Cardiac fibroblast (primary cell): ENCODE measurements at regions not wholly inside any gene's neighbourhood (a gene's known extent, or its start where the extent isn't known, plus 50 kb on each side); places are given as distances from the start of the nearest gene placed in this dataset.

Experiments used
- DNase-seq, 2 donors: peaks; one replicate each; pipeline versions ENCODE4 v3.0.0 to v3.0.0-alpha.2; 2010; ENCODE audit warnings: low read depth in 2 of 2
- H3K4me3 ChIP-seq, 2 donors: replicated peaks in 1 of 2; 1 replicate in 1 of 2; 2 replicates in 1 of 2; pipeline ENCODE4 v1.5.1; 2011; ENCODE audit warnings: low read depth in 2 of 2, low read length in 2 of 2, mild to moderate bottlenecking in 2 of 2, moderate library complexity in 1 of 2
- TF ChIP-seq, protein P1 (sequence below): IDR thresholded peaks from one replicate; pipeline ENCODE4 v1.5.1; 2011; ENCODE audit warnings: low read depth, mild to moderate bottlenecking, low read length, inconsistent platforms

GRCh38 chr6:138562691-138563090, 63.4 kb upstream of the NHSL1 start:
- H3K4me3 ChIP-seq, result no peak overlapping the region
- DNase-seq, result no peak
- TF ChIP-seq, protein P1, sequence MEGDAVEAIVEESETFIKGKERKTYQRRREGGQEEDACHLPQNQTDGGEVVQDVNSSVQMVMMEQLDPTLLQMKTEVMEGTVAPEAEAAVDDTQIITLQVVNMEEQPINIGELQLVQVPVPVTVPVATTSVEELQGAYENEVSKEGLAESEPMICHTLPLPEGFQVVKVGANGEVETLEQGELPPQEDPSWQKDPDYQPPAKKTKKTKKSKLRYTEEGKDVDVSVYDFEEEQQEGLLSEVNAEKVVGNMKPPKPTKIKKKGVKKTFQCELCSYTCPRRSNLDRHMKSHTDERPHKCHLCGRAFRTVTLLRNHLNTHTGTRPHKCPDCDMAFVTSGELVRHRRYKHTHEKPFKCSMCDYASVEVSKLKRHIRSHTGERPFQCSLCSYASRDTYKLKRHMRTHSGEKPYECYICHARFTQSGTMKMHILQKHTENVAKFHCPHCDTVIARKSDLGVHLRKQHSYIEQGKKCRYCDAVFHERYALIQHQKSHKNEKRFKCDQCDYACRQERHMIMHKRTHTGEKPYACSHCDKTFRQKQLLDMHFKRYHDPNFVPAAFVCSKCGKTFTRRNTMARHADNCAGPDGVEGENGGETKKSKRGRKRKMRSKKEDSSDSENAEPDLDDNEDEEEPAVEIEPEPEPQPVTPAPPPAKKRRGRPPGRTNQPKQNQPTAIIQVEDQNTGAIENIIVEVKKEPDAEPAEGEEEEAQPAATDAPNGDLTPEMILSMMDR, result no peak

DNA sequence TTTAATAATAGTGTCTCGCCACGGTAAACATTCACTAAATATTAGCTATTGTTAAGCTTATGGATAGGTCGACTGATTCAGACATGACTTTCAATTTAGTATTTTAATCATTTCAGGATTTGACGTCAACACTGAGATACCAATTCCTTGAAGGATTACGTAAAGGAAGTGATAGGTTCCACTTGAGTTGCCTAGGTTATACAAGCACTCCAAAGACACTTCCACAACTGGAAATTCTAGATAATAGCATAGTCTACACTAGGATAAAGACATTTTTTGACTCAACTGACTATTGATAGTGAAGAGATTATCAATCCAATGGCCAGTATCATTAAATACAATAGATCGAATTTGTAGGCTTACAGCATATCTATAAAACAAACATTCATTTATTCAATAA, 63.9 kb upstream of the NHSL1 start:
- TF ChIP-seq, protein P1, result no peak
- no peak overlapping the region for H3K4me3 ChIP-seq
- DNase-seq, result no peak

- TF ChIP-seq, protein P1, result no peak
- H3K4me3 ChIP-seq, result no peak overlapping the region
- no peak for DNase-seq
Observed at GRCh38 chr6:138563650-138564049, 64.4 kb upstream of the NHSL1 start.

DNA sequence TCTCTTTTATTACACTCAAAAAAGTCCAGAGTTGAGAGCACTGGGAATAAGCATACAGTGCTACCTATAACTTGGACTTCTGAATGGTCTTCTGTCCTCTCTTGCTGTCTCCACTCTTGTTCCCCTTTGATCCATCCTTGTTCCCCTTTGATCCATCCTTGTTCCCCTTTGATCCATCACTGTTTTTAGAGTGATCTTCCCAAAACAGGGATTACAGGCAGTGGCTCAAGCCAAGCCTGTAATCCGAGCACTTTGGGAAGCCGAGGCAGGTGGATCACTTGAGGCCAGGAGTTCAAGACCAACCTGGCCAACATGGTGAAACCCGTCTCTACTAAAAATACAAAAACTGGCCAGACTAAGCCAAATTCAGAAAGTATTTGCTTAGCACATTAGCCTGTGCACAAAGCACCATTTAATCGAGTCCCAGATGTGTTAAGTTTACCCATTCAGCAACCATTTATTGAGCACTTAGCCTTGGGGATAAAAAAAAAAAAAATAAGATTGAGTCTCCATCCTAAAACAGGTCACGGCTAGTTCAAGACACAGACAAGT, 65.0 kb upstream of the NHSL1 start:
- DNase-seq, result no peak
- TF ChIP-seq, protein P1, result no peak
- H3K4me3 ChIP-seq, result no peak overlapping the region

DNA sequence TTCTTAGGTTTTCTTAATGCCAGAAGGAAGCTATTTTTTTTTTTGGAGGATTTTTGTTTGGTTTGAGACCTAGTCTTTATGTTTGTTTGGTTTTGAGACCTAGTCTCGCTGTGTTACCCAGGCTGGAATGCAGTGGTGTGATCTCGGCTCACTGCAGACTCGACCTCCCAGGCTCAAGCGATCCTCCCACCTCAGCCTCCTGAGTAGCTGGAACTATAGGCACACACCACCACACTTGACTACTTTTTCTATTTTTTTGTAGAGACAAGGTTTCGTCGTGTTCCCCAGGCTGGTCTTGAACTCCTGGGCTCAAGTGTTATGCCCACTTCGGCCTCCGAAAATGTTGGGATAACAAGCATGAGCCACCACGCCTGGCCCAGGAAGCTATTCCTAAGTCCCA, 67.8 kb upstream of the NHSL1 start:
- H3K4me3 ChIP-seq, result no peak overlapping the region
- DNase-seq, result no peak
- TF ChIP-seq, protein P1, result no peak

DNA sequence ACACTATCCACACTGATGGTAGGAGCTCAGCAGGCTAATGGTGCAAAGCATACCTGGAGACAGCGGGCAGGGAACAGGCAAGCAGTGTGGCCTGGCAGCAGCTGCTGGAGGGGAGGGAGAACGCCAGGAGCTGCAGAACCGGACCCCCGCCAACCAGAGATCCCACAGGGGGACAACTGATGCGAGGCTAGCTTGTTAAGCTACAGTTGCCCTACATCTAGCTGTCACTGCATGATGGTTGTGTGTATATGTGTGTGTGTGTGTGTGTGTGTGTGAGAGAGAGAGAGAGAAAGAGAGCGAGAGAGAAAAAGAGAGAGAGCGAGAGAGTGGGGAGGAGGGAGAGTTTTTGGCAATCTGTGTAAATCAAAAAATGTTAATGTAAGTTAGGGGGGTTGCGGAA, 69.7 kb upstream of the NHSL1 start:
- no peak overlapping the region for H3K4me3 ChIP-seq
- TF ChIP-seq, protein P1, result no peak
- DNase-seq, result no peak

DNA sequence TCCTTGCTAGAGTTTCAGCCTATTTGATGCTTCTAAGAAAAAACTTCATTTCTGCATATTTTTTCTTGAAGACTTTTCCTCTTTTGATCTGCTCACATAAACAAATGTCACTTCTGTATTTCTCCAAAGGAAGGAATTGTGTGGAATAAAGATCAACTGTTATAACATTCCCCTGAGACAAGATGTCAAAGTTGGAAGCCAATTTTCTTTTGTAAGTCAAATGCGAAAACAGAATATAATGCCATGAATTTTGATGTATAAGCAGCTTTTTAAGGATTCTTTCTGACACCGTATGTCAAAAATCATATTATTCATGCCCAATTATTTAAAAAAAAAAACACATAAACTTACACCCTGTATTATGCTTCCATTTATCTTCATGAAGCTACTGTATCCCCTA, 70.3 kb upstream of the NHSL1 start:
- TF ChIP-seq, protein P1, result no peak
- no peak for DNase-seq
- no peak overlapping the region for H3K4me3 ChIP-seq
